GM23338 (cell line): ENCODE measurements at regions not wholly inside any gene's neighbourhood (a gene's known extent, or its start where the extent isn't known, plus 50 kb on each side); places are given as distances from the start of the nearest gene placed in this dataset.

Source experiments
- ATAC-seq: fragments of 200-7000 bp; cut with Tn5 transposase; 3 replicates; pipeline ENCODE4 v1.9.1; 2020
- DNase-seq: peaks from one replicate; pipeline ENCODE4 v3.0.0-alpha.2; 2015; ENCODE audit warnings: low spot score
- H2AFZ ChIP-seq: fragments of 200-600 bp; sonication (generic); 2 replicates; pipeline ENCODE4 v1.8.0; 2016; ENCODE audit warnings: antibody characterized with exemption, mild to moderate bottlenecking, moderate library complexity
- H3F3A ChIP-seq: fragments of 200-600 bp; sonication (generic); replicated peaks from 2 replicates; pipeline ENCODE4 v1.8.0; 2017; ENCODE audit warnings: antibody characterized with exemption, mixed run types, low read depth
- H3K27ac ChIP-seq: fragments of 200-600 bp; sonication (generic); 2 replicates; pipeline ENCODE4 v1.6.1; 2016; ENCODE audit warnings: low read depth
- H3K27me3 ChIP-seq: fragments of 200-600 bp; sonication (generic); 2 replicates; pipeline ENCODE4 v1.8.0; 2016; ENCODE audit warnings: mild to moderate bottlenecking, mixed run types, moderate library complexity; ENCODE audit not compliant: insufficient read depth
- H3K36me3 ChIP-seq: fragments of 200-600 bp; sonication (generic); 2 replicates; pipeline ENCODE4 v1.8.0; 2016; ENCODE audit warnings: mild to moderate bottlenecking; ENCODE audit not compliant: insufficient read depth
- H3K4me1 ChIP-seq: fragments of 200-600 bp; sonication (generic); 2 replicates; pipeline ENCODE4 v1.8.0; 2016; ENCODE audit warnings: mild to moderate bottlenecking, moderate library complexity; ENCODE audit not compliant: insufficient read depth
- H3K4me2 ChIP-seq: fragments of 200-600 bp; sonication (generic); 2 replicates; pipeline ENCODE4 v1.7.1; 2017; ENCODE audit warnings: mixed run types
- H3K4me3 ChIP-seq: fragments of 200-600 bp; sonication (generic); 2 replicates; pipeline ENCODE4 v1.6.1; 2016; ENCODE audit warnings: mixed run types
- H3K79me2 ChIP-seq: fragments of 200-600 bp; sonication (generic); replicated peaks from 2 replicates; pipeline ENCODE4 v1.8.0; 2017; ENCODE audit warnings: mild to moderate bottlenecking; ENCODE audit not compliant: insufficient read depth
- H3K9me2 ChIP-seq: fragments of 200-600 bp; sonication (generic); 2 replicates; pipeline ENCODE4 v1.8.0; 2017; ENCODE audit not compliant: insufficient read depth
- H4K20me1 ChIP-seq: fragments of 200-600 bp; sonication (generic); replicated peaks from 2 replicates; pipeline ENCODE4 v1.8.0; 2017; ENCODE audit warnings: mild to moderate bottlenecking; ENCODE audit not compliant: insufficient read depth
- H3K27ac Mint-ChIP-seq: 2 replicates; pipeline ENCODE4 v1.8.0; 2020; ENCODE audit warnings: inconsistent platforms, mild to moderate bottlenecking, moderate library complexity, mixed read lengths
- H3K27me3 Mint-ChIP-seq: 3 replicates; pipeline ENCODE4 v1.8.0; 2022; ENCODE audit warnings: low read depth, mild to moderate bottlenecking, moderate library complexity, mixed read lengths, inconsistent platforms; ENCODE audit not compliant: insufficient read depth, poor library complexity
- H3K36me3 Mint-ChIP-seq: 3 replicates; pipeline ENCODE4 v1.8.0; 2021; ENCODE audit warnings: low read depth, mild to moderate bottlenecking, inconsistent platforms, moderate library complexity, mixed read lengths
- H3K4me1 Mint-ChIP-seq: 3 replicates; pipeline ENCODE4 v1.8.0; 2020; ENCODE audit warnings: mild to moderate bottlenecking, inconsistent platforms, mixed read lengths
- H3K4me3 Mint-ChIP-seq: 3 replicates; pipeline ENCODE4 v1.8.0; 2021; ENCODE audit warnings: moderate library complexity, mild to moderate bottlenecking, inconsistent platforms, mixed read lengths
- H3K9me3 Mint-ChIP-seq: 3 replicates; pipeline ENCODE4 v1.8.0; 2020; ENCODE audit warnings: moderate library complexity, mild to moderate bottlenecking, inconsistent platforms, mixed read lengths
- CTCF ChIP-seq, 2 experiments: fragments of 200-600 bp in 1 of 2; sonication (generic) in 1 of 2; conservative IDR thresholded peaks; 2 replicates each; pipeline versions ENCODE4 v1.5.1 to v1.6.1; 2016 to 2017; ENCODE audit warnings: antibody characterized with exemption in 2 of 2, low read depth in 2 of 2, mild to moderate bottlenecking in 2 of 2, moderate library complexity in 1 of 2
- ETS1 ChIP-seq: IDR thresholded peaks from 2 replicates; pipeline ENCODE4 v1.6.1; 2016; ENCODE audit warnings: antibody characterized with exemption
- JUNB ChIP-seq: IDR thresholded peaks from one replicate; pipeline ENCODE4 v1.6.1; 2016; ENCODE audit warnings: antibody characterized with exemption; ENCODE audit not compliant: unreplicated experiment
- POLR2AphosphoS5 ChIP-seq: IDR thresholded peaks from 2 replicates; pipeline ENCODE4 v1.6.1; 2016; ENCODE audit warnings: antibody characterized with exemption, low read depth
- REST ChIP-seq: IDR thresholded peaks from one replicate; pipeline ENCODE4 v1.6.1; 2018; ENCODE audit warnings: antibody characterized with exemption; ENCODE audit not compliant: unreplicated experiment
- ZNF462 ChIP-seq: fragments of 250-450 bp; sonication (Bioruptor Pico); IDR thresholded peaks from 2 replicates; pipeline ENCODE4 v1.5.0; 2020; ENCODE audit warnings: mild to moderate bottlenecking, moderate library complexity

GRCh38 chr5:158166424-158166823 lies 307.5 kb upstream of the CLINT1 start:
- H3K9me2 ChIP-seq = no peaks in the 10 kb centered on the region
- no peaks in the 10 kb centered on the region for H3K4me1 ChIP-seq
- no peak overlapping the region for H3K4me3 ChIP-seq
- TF ChIP-seq CTCF (conservative IDR thresholded peaks at IDR 0.05; ENCODE audit: low read depth in 2 of 2) = no peak
- no peak for TF ChIP-seq ZNF462
- DNase-seq (no peak), ATAC-seq (no peak)
- Mint-ChIP-seq H3K27me3 (peaks cover 14% of the 10 kb centered on the region), H3K36me3 (no peaks in the 10 kb centered on the region), H3K4me1 (no peaks in the 10 kb centered on the region; the same call in 2 of the 3 replicates), H3K4me3 (no peak overlapping the region), H3K27ac (no peak overlapping the region), H3K9me3 (no peaks in the 10 kb centered on the region; the same call in 2 of the 3 replicates)
- no peak overlapping the region for H3K27ac ChIP-seq
- no peaks in the 10 kb centered on the region for H3K79me2 ChIP-seq
- H2AFZ ChIP-seq = peak overlapping the region; percentile 69; the same call in 1 of the 2 replicates
- H4K20me1 ChIP-seq = no peaks in the 10 kb centered on the region
- no peaks in the 10 kb centered on the region for H3K36me3 ChIP-seq
- H3K27me3 ChIP-seq = no peaks in the 10 kb centered on the region
- H3F3A ChIP-seq = no peaks in the 10 kb centered on the region
- H3K4me2 ChIP-seq = no peak overlapping the region

GRCh38 chr5:158165647-158166046 lies 306.7 kb upstream of the CLINT1 start:
- DNase-seq (no peak), ATAC-seq (no peak)
- Histone ChIP-seq H3K4me1 (no peaks in the 10 kb centered on the region), H3K4me3 (no peak overlapping the region), H4K20me1 (no peaks in the 10 kb centered on the region), H3F3A (no peaks in the 10 kb centered on the region), H3K79me2 (no peaks in the 10 kb centered on the region), H2AFZ (no peak overlapping the region), H3K27ac (no peak overlapping the region), H3K4me2 (no peak overlapping the region), H3K27me3 (no peaks in the 10 kb centered on the region), H3K9me2 (no peaks in the 10 kb centered on the region), H3K36me3 (no peaks in the 10 kb centered on the region)
- H3K4me1 Mint-ChIP-seq = no peaks in the 10 kb centered on the region; the same call in 2 of the 3 replicates
- no peaks in the 10 kb centered on the region; the same call in 2 of the 3 replicates for H3K9me3 Mint-ChIP-seq
- H3K27me3 Mint-ChIP-seq = peaks cover 9% of the 10 kb centered on the region
- H3K36me3 Mint-ChIP-seq = no peaks in the 10 kb centered on the region
- no peak overlapping the region for H3K27ac Mint-ChIP-seq
- H3K4me3 Mint-ChIP-seq = no peak overlapping the region
- TF ChIP-seq POLR2AphosphoS5 (no peak), ETS1 (no peak), REST (no peak), JUNB (no peak), CTCF (conservative IDR thresholded peaks at IDR 0.05; ENCODE audit: low read depth in 2 of 2) (peak in 1 of 2 experiments; percentile 27; a peak in 2 of 4 replicates)
